Endothelial cell of umbilical vein (primary cell): ENCODE measurements at regions not wholly inside any gene's neighbourhood (a gene's known extent, or its start where the extent isn't known, plus 50 kb on each side); places are given as distances from the start of the nearest gene placed in this dataset.

Experiments used
- POLR2A ChIP-seq: IDR thresholded peaks from 2 replicates; pipeline ENCODE4 v1.6.1; 2012; ENCODE audit warnings: low read depth, mild to moderate bottlenecking, control low read depth, low read length
- TF ChIP-seq, protein P1 (sequence below), 2 donors: IDR thresholded peaks; 1 replicate in 1 of 2; 2 replicates in 1 of 2; pipeline ENCODE4 v1.5.1; 2011; ENCODE audit warnings: low read length in 2 of 2, mild to moderate bottlenecking in 2 of 2, moderate library complexity in 2 of 2, control low read depth in 1 of 2, inconsistent platforms in 1 of 2, low read depth in 1 of 2; ENCODE audit not compliant: insufficient read depth in 1 of 2; ENCODE audit errors: extremely low read depth in 1 of 2

DNA sequence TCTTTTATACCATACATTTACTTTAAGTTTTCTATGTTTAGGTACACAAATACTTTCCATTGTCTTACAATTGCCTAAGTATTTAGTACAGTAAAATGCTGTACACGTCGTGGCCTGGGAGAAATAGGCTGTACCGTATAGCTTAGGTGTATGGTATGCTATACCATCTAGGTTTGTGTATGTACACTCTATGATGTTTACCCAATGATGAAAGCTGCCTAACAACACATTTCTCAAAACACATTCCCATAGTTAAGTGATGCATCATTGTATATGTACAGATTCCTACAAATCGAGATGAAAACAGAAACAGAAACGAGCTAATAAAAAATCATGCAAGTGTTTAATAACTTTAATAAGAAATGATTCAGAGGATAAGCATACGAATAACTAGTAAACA lies 51.6 kb downstream of the SPANXA2 start:
- no peak for TF ChIP-seq POLR2A
- TF ChIP-seq, protein P1, sequence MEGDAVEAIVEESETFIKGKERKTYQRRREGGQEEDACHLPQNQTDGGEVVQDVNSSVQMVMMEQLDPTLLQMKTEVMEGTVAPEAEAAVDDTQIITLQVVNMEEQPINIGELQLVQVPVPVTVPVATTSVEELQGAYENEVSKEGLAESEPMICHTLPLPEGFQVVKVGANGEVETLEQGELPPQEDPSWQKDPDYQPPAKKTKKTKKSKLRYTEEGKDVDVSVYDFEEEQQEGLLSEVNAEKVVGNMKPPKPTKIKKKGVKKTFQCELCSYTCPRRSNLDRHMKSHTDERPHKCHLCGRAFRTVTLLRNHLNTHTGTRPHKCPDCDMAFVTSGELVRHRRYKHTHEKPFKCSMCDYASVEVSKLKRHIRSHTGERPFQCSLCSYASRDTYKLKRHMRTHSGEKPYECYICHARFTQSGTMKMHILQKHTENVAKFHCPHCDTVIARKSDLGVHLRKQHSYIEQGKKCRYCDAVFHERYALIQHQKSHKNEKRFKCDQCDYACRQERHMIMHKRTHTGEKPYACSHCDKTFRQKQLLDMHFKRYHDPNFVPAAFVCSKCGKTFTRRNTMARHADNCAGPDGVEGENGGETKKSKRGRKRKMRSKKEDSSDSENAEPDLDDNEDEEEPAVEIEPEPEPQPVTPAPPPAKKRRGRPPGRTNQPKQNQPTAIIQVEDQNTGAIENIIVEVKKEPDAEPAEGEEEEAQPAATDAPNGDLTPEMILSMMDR (IDR thresholded peaks at IDR 0.05; ENCODE audit: extremely low read depth in 1 of 2, insufficient read depth in 1 of 2, low read depth in 1 of 2, low read length in 2 of 2): no peak
